WI38 (cell line): ENCODE measurements at regions not wholly inside any gene's neighbourhood (a gene's known extent, or its start where the extent isn't known, plus 50 kb on each side); places are given as distances from the start of the nearest gene placed in this dataset.

Experiments used
- H3K4me3 ChIP-seq: 2 replicates; pipeline ENCODE4 v1.5.1; 2011; ENCODE audit warnings: low read depth, mild to moderate bottlenecking, control low read depth, low read length
- TF ChIP-seq, protein P1 (sequence below): IDR thresholded peaks from 2 replicates; pipeline ENCODE4 v1.5.1; 2012; ENCODE audit warnings: low read depth, mild to moderate bottlenecking, control low read depth, low read length

DNA sequence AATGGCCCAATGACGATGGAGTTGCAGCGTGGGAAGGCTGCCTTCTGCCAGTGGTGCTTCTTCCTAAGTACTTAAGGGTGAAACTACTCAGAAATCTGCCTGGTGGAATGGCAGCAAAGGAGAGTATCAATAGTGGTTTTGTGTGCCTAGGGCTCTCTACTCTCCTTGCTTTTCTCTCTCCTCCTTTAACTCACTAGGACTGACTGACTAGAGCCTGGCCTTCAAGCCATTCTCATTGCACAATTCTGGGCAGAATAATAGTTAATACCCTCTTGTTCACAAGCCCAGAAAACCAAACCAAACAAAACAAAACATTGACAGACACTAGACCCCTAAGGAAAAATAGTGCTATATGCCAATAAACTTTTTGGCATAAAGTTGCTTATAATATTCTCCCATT is 171.2 kb upstream of the PTGFR start:
- TF ChIP-seq, protein P1, sequence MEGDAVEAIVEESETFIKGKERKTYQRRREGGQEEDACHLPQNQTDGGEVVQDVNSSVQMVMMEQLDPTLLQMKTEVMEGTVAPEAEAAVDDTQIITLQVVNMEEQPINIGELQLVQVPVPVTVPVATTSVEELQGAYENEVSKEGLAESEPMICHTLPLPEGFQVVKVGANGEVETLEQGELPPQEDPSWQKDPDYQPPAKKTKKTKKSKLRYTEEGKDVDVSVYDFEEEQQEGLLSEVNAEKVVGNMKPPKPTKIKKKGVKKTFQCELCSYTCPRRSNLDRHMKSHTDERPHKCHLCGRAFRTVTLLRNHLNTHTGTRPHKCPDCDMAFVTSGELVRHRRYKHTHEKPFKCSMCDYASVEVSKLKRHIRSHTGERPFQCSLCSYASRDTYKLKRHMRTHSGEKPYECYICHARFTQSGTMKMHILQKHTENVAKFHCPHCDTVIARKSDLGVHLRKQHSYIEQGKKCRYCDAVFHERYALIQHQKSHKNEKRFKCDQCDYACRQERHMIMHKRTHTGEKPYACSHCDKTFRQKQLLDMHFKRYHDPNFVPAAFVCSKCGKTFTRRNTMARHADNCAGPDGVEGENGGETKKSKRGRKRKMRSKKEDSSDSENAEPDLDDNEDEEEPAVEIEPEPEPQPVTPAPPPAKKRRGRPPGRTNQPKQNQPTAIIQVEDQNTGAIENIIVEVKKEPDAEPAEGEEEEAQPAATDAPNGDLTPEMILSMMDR = no peak
- no peak overlapping the region for H3K4me3 ChIP-seq

DNA sequence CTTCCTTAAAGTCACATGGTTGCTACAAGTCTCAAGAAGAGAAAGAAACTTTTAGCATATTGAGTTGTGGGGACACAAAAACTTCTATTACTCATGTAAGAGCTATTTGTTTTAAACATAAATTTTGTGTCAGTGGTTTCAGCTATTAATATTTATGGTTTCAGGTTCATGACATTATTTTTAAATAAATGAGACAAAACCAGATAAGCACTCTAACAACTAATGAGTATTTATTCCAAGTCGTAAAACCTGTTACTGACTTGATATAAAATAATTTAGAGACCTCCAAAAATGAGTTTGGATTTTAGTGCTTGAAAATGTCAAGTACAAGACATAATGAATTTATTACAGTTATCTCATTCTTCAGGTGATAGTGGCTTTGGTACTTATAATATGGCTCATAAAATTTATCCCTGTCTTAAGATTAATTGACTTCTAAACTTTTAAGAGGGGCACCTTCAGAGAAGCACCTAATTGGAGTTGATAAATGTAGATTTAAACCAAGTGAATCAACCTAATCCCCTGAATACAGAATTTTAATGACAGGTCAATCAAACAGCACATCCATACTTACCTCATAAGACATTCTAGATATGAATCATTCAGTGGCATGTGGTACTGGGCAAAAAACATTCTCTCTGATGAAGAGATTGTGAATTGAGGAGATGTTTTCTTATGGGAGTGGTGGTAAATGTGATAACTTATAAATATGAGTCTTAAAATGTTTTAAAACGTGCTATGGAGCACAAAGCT is 167.7 kb upstream of the PTGFR start:
- TF ChIP-seq, protein P1 = no peak

DNA sequence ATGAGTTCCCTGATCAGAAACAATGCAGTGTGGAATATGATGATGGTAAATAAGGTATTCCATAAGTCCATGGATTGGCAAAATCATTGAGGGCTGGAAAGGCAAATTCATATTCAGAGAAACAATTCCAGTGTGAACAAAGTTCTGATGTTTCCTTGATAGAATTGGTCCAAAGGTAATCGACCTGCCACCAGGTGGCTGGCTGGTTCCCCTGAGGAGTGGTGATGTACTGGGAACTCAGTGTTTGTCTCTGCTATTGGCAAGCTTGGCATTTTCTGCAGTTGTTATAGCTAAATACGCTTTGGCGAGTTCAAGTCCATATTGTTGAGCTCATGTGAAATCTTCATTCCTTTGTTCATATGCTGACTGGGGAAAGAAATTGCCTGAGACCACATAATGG is 165.5 kb upstream of the PTGFR start:
- TF ChIP-seq, protein P1 = no peak
- no peak overlapping the region for H3K4me3 ChIP-seq

More for the DNA sequence above, 167.7 kb upstream of the PTGFR start:
- H3K4me3 ChIP-seq = no peak overlapping the region

DNA sequence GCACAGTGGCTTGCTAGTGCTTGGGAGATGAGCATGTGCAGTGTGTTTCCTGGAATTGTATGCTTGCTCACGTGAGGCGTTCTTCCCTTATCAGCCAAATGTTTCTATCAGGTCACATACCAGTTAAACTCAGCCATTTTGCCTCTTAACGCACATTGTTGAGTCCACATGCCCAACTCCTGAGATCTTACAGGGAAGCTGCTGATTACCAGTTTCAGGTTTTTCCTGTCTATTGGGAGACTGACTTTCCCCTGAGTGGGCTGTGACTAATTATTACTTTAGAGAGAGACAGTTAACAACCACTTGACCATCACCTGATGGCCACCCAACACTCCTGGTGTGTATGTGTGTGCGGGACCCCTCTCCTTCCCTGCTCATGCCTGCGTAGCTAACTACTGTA is 161.3 kb upstream of the PTGFR start:
- no peak overlapping the region for H3K4me3 ChIP-seq
- TF ChIP-seq, protein P1 = no peak

DNA sequence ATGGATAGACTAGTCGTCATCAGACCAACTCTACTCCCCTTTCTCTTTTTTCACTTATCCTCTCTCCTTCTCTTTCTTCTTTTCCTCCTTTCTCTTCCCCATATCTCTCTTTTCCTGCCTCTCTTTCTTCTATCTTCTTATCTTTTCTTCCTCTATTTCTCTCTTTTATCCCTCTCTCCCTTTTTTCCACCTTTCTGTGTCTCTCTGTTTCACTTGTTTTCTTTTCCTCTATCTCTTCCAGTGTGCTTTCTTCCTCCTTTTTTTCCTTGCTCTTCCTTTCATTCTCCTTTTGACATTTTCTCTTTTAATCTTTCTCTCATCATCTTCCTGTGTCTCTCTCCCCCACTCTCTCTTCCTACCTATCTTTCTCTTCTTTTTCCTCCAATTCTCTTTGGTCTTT is 159.0 kb upstream of the PTGFR start:
- no peak overlapping the region for H3K4me3 ChIP-seq
- TF ChIP-seq, protein P1 = no peak

DNA sequence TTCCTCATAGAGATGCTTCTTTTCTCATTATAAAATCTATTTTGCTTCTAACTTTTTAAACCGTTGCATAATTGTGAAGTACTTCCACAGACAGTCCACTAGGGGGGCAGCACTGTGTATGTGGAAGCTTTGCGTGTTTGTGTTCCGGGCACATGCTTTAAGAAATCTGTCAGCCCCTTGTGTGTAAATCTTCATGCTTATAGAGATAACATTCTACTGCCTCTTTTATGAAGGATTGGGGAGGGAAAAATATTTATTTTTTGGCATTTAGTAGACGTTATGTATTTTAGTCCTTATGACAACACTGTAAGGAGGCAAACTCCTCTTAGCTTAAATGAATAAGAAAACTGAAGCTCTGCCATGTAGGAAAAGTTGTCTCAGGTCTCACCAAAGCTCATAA is 157.3 kb upstream of the PTGFR start:
- TF ChIP-seq, protein P1 = peak; percentile 81
- no peak overlapping the region for H3K4me3 ChIP-seq

DNA sequence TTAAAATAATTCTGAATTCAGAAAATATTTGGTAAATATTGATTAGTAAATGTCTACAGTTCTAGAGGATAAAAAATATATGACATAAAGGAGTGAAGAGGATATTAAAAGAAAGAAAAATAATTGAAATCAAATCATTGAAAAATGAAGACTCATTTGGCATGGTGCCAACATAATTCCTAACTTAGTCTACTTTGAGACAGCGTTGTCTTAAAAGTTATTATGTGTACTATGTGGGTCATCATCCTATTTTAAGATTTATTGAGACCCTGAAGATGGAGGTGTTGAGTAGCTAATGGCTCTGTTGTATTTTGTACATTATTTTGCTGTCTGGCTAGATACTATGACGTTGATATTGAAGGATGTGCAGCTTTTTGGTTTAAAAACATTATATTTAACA is 156.7 kb upstream of the PTGFR start:
- H3K4me3 ChIP-seq = no peak overlapping the region

More for the DNA sequence above, 156.7 kb upstream of the PTGFR start:
- TF ChIP-seq, protein P1 = no peak
